BLaER1 (cell line): ENCODE measurements at regions not wholly inside any gene's neighbourhood (a gene's known extent, or its start where the extent isn't known, plus 50 kb on each side); places are given as distances from the start of the nearest gene placed in this dataset.
"Not testable (repeated sequence)": the region's sequence is repeated elsewhere in the genome, so short reads cannot be mapped to it uniquely, and the experiment has no call there.

Experiments used
- H3K27ac ChIP-seq: shearing (Covaris generic); formaldehyde crosslinking; 2 replicates; pipeline ENCODE4 v1.8.1; 2022
- H3K27me3 ChIP-seq: shearing (Covaris generic); formaldehyde crosslinking; 2 replicates; pipeline ENCODE4 v1.8.1; 2022
- H3K36me3 ChIP-seq: shearing (Covaris generic); formaldehyde crosslinking; 2 replicates; pipeline ENCODE4 v1.8.1; 2022
- H3K4me1 ChIP-seq: shearing (Covaris generic); formaldehyde crosslinking; 2 replicates; pipeline ENCODE4 v1.8.1; 2022
- H3K4me2 ChIP-seq: shearing (Covaris generic); formaldehyde crosslinking; 2 replicates; pipeline ENCODE4 v1.8.1; 2022
- H3K4me3 ChIP-seq: shearing (Covaris generic); formaldehyde crosslinking; 2 replicates; pipeline ENCODE4 v1.8.1; 2022
- H3K9ac ChIP-seq: shearing (Covaris generic); formaldehyde crosslinking; 2 replicates; pipeline ENCODE4 v1.8.1; 2022
- H3K9me3 ChIP-seq: shearing (Covaris generic); formaldehyde crosslinking; 2 replicates; pipeline ENCODE4 v1.8.1; 2022
- H4K20me1 ChIP-seq: shearing (Covaris generic); formaldehyde crosslinking; 2 replicates; pipeline ENCODE4 v1.8.1; 2022
- Cebpa-rat ChIP-seq: shearing (Covaris generic); IDR thresholded peaks from 2 replicates; pipeline ENCODE4 v1.8.1; 2022

- no peaks in the 10 kb centered on the region for H3K27me3 ChIP-seq
Measured at GRCh38 chr10:78416031-78417011, 382.7 kb downstream of the RPS24 start.

GRCh38 chr10:78417425-78418370 lies 384.0 kb downstream of the RPS24 start:
- no peak overlapping the region for H3K4me3 ChIP-seq
- no peak for TF ChIP-seq Cebpa-rat

More at GRCh38 chr10:78416031-78417011, 382.7 kb downstream of the RPS24 start:
- Histone ChIP-seq H3K9me3 (no peaks in the 10 kb centered on the region), H3K9ac (no peak overlapping the region), H3K4me1 (no peaks in the 10 kb centered on the region), H3K36me3 (no peaks in the 10 kb centered on the region), H3K4me3 (no peak overlapping the region), H3K27ac (no peak overlapping the region), H4K20me1 (no peaks in the 10 kb centered on the region), H3K4me2 (no peak overlapping the region)
- no peak for TF ChIP-seq Cebpa-rat

GRCh38 chr10:78419481-78420265 lies 386.0 kb downstream of the RPS24 start:
- Histone ChIP-seq H3K36me3 (no peaks in the 10 kb centered on the region), H3K9ac (no peak overlapping the region), H3K4me3 (no peak overlapping the region), H3K27me3 (no peaks in the 10 kb centered on the region), H3K27ac (no peak overlapping the region), H3K4me1 (no peaks in the 10 kb centered on the region), H3K4me2 (no peak overlapping the region), H3K9me3 (peaks cover 8% of the 10 kb centered on the region), H4K20me1 (no peaks in the 10 kb centered on the region)
- no peak for TF ChIP-seq Cebpa-rat

More at GRCh38 chr10:78417425-78418370, 384.0 kb downstream of the RPS24 start:
- no peaks in the 10 kb centered on the region for H3K9me3 ChIP-seq
- H3K27ac ChIP-seq: no peak overlapping the region
- H3K27me3 ChIP-seq: no peaks in the 10 kb centered on the region
- H4K20me1 ChIP-seq: no peaks in the 10 kb centered on the region
- H3K36me3 ChIP-seq: no peaks in the 10 kb centered on the region
- no peaks in the 10 kb centered on the region for H3K4me1 ChIP-seq
- no peak overlapping the region for H3K9ac ChIP-seq
- H3K4me2 ChIP-seq: no peak overlapping the region

- no peaks in the 10 kb centered on the region for H3K36me3 ChIP-seq
- no peaks in the 10 kb centered on the region for H4K20me1 ChIP-seq
- no peak overlapping the region for H3K27ac ChIP-seq
- no peak for TF ChIP-seq Cebpa-rat
- no peaks in the 10 kb centered on the region for H3K27me3 ChIP-seq
- no peaks in the 10 kb centered on the region for H3K4me1 ChIP-seq
- no peak overlapping the region for H3K9ac ChIP-seq
- H3K4me2 ChIP-seq: no peak overlapping the region
- no peak overlapping the region for H3K4me3 ChIP-seq
- peaks cover 15% of the 10 kb centered on the region for H3K9me3 ChIP-seq
Measured at GRCh38 chr10:78420946-78421735, 387.5 kb downstream of the RPS24 start.

- H3K27ac ChIP-seq, H3K9ac ChIP-seq, H3K4me1 ChIP-seq, H3K27me3 ChIP-seq, H3K4me3 ChIP-seq, H3K36me3 ChIP-seq, H4K20me1 ChIP-seq, H3K4me2 ChIP-seq: not testable (repeated sequence)
- H3K9me3 ChIP-seq: peaks cover 19% of the 10 kb centered on the region
Measured at GRCh38 chr10:78424050-78424449, 390.4 kb downstream of the RPS24 start.

- peaks cover 2% of the 10 kb centered on the region; the same call in 1 of the 2 replicates for H3K4me1 ChIP-seq
- no peak overlapping the region for H3K9ac ChIP-seq
- H3K9me3 ChIP-seq: peaks cover 21% of the 10 kb centered on the region
- no peaks in the 10 kb centered on the region for H3K36me3 ChIP-seq
- H3K27ac ChIP-seq: no peak overlapping the region
- H4K20me1 ChIP-seq: no peaks in the 10 kb centered on the region
- no peak overlapping the region for H3K4me2 ChIP-seq
- no peak overlapping the region for H3K4me3 ChIP-seq
- no peaks in the 10 kb centered on the region for H3K27me3 ChIP-seq
- TF ChIP-seq Cebpa-rat: no peak
Measured at GRCh38 chr10:78424723-78425122, 391.1 kb downstream of the RPS24 start.

GRCh38 chr10:78426181-78426580 lies 392.5 kb downstream of the RPS24 start:
- Histone ChIP-seq H3K9ac (no peak overlapping the region), H3K27me3 (no peaks in the 10 kb centered on the region), H3K27ac (no peak overlapping the region), H3K36me3 (no peaks in the 10 kb centered on the region), H3K4me2 (no peak overlapping the region), H3K9me3 (peaks cover 21% of the 10 kb centered on the region), H3K4me3 (no peak overlapping the region), H3K4me1 (peaks cover 9% of the 10 kb centered on the region), H4K20me1 (no peaks in the 10 kb centered on the region)
- TF ChIP-seq Cebpa-rat: no peak

- peaks cover 11% of the 10 kb centered on the region for H3K4me1 ChIP-seq
- no peaks in the 10 kb centered on the region for H3K36me3 ChIP-seq
- peaks cover 21% of the 10 kb centered on the region for H3K9me3 ChIP-seq
- H3K27ac ChIP-seq: no peak overlapping the region
- H3K4me3 ChIP-seq: no peak overlapping the region
- H4K20me1 ChIP-seq: no peaks in the 10 kb centered on the region
- TF ChIP-seq Cebpa-rat: no peak
- H3K9ac ChIP-seq: no peak overlapping the region
- no peak overlapping the region for H3K4me2 ChIP-seq
- no peaks in the 10 kb centered on the region for H3K27me3 ChIP-seq
Measured at GRCh38 chr10:78427497-78428031, 393.9 kb downstream of the RPS24 start.
